ENCODE measurements at regions not wholly inside any gene's neighbourhood (a gene's known extent, or its start where the extent isn't known, plus 50 kb on each side); places are given as distances from the start of the nearest gene placed in this dataset.

DNA sequence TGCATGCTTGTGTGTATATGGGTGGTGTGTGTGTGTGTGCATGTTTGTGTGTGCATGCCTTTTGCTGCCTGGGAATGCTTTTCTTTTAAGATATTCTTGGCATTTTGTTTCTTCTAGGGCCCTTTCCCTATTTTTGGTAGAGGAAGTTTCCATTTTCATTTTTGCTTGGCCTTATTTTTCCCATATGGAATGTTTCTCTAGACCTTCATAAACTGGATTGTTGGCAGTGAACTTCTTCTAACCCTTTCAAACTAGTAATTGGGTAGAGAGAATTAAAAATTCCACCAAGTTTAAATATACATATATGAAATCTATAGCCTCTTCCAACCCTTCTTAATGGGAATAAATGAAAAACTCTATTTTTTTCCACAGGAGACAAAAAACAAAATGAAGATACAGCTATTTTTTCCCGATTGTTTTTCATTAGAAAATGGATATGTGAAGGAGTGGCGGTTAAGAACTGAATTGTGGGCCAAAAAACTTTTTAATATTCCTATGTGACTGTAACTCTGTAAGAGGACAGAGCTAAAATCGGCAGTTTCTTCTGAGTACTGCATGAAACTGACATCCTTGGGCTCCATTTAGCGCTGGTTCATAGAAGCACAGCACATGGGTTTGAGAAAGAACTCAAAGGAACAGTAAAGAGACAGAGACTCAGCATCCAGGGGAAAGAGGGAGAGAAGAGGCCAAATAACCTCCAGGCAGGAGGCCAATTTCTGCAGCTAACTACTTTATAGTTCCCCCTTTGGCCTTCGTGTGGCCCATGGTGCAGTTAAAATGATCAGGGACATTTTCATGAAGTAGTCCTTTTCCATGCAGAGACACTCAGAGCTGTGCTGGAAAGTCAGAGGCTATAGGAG lies 102.1 kb downstream of the TMEM170B start:
- Histone ChIP-seq H3K23ac (ENCODE audit: low read depth, low read length) (peak overlapping the region; percentile 65; the same call in 1 of the 2 replicates), H2BK15ac (ENCODE audit: low read depth, low read length) (no peak overlapping the region), H3K4me2 (ENCODE audit: low read depth, low read length) (no peak overlapping the region), H3K18ac (ENCODE audit: low read depth, low read length) (no peak overlapping the region), H3K14ac (replicated peaks; ENCODE audit: low read depth, low read length) (0 out of 2 replicates have a peak overlapping the region, but pooled peaks have one; percentile 81), H3K27me3 (ENCODE audit: control insufficient read depth, insufficient read depth, low read length) (no peaks in the 10 kb centered on the region), H2BK5ac (ENCODE audit: low read depth, low read length, poor library complexity, severe bottlenecking) (no peak overlapping the region), H3K79me1 (ENCODE audit: low read depth in 1 of 2, low read length in 2 of 2) (no peaks in the 10 kb centered on the region), H2BK20ac (ENCODE audit: low read depth, low read length) (peak overlapping the region; percentile 64), H3K9me3 (ENCODE audit: control insufficient read depth, insufficient read depth, low read length) (no peaks in the 10 kb centered on the region), H4K20me1 (ENCODE audit: insufficient read depth, low read length) (no peaks in the 10 kb centered on the region), H3K9ac (ENCODE audit: low read depth, low read length) (no peak overlapping the region), H3K4ac (ENCODE audit: low read depth, low read length) (peak overlapping the region; percentile 2; the same call in 1 of the 2 replicates), H3K36me3 (ENCODE audit: control insufficient read depth, insufficient read depth, low read length) (no peaks in the 10 kb centered on the region), H2AFZ (replicated peaks; ENCODE audit: low read length, poor library complexity) (no peak overlapping the region), H3K4me1 (ENCODE audit: control insufficient read depth, insufficient read depth, low read length) (0 out of 2 replicates have a peak, but pooled peaks cover 3% of the 10 kb centered on the region), H3K27ac (ENCODE audit: insufficient read depth, low read length) (no peak overlapping the region), H2AK5ac (ENCODE audit: low read depth, low read length) (peak overlapping the region; percentile 15; the same call in 1 of the 2 replicates), H3K9me1 (ENCODE audit: insufficient read depth, low read length) (peaks cover 9% of the 10 kb centered on the region; the same call in 1 of the 2 replicates), H2BK120ac (ENCODE audit: low read depth, low read length) (peak overlapping the region; percentile 55), H2AK9ac (replicated peaks; ENCODE audit: low read depth, low read length, poor library complexity) (no peak overlapping the region), H3K56ac (ENCODE audit: extremely low read depth, insufficient read depth, low read length) (no peak overlapping the region), H4K91ac (ENCODE audit: insufficient read depth, low read depth, low read length) (0 out of 2 replicates have a peak overlapping the region, but pooled peaks have one; percentile 23), H3K4me3 (ENCODE audit: insufficient read depth, low read depth, low read length) (no peak overlapping the region), H4K5ac (ENCODE audit: low read depth, low read length) (no peak overlapping the region), H4K8ac (ENCODE audit: low read depth in 2 of 2, low read length in 2 of 2) (0 out of 4 replicates have a peak overlapping the region, but pooled peaks of 1 of the 2 experiments have one; percentile 42)
- DNase-seq (no peak), ATAC-seq (ENCODE audit: low read depth) (no peak)
- no peak for TF ChIP-seq RAD21 (IDR thresholded peaks at IDR 0.05; ENCODE audit: low read length)
- TF ChIP-seq POLR2A (IDR thresholded peaks at IDR 0.05; ENCODE audit: low read depth, low read length), result no peak
- 70% methylated on average over 2 of the region's 5 CpGs; no CpG with 5 or more reads in 1 of the 2 experiments for WGBS, 2 experiments (ENCODE audit: extremely low coverage in 2 of 2, insufficient read length in 1 of 2)
- intact Hi-C loops (cut with micrococcal nuclease), result no loop called here
- BruUV-seq (replicated peaks), result no TSS peak
- ChIA-PET POLR2A (ENCODE audit: unreplicated experiment) (interaction anchor here (0.5 to 1.0 kb wide), 4 partner anchors 26 to 411 kb away, joined by 3 to 11 read pairs (median 3); no protein-coding TSS in a partner anchor), CTCF (interaction anchor here (0.7 kb wide), 1 partner anchor 115 kb away, joined by 4 read pairs; no protein-coding TSS in a partner anchor)
- dilution Hi-C loops (cut with HindIII; ENCODE audit: low sequenced_read_pairs, unreplicated experiment), result no loop called here
- in situ Hi-C loops (cut with MboI; ENCODE audit: low sequenced_read_pairs), result no loop called here
